ENCODE measurements at regions not wholly inside any gene's neighbourhood (a gene's known extent, or its start where the extent isn't known, plus 50 kb on each side); places are given as distances from the start of the nearest gene placed in this dataset.

DNA sequence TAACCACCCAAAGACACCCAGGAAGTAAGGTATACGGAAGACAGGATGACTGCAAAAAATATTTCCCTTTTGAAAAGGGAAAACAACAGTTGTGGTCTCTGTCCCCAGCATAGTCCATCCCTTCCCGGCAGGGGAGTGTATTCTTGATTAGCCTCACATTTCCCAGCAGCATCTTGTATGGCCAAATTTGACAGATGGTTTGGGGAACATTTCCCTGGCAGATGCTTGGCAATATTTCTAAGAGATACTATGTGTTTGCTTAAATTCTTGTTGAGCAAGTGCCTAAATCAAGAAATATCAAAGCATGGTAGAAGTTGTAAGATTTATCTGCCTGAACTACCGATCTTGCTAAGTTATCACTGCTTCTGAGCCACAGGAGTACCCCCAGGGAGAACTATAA lies 56.9 kb upstream of the TPK1 start:
- intact Hi-C loops (cut with micrococcal nuclease) = no loop called here
- POLR2A ChIA-PET = no interaction called here
- H2AFZ ChIP-seq (ENCODE audit: insufficient read depth, low read depth, low read length, poor library complexity, severe bottlenecking) = no peak overlapping the region
- no peak overlapping the region for H3K27ac Mint-ChIP-seq
- no peaks in the 10 kb centered on the region for H3K4me1 ChIP-seq (ENCODE audit: control insufficient read depth in 2 of 2, insufficient read depth in 2 of 2, low read length in 2 of 2)
- H3K4me1 Mint-ChIP-seq = no peaks in the 10 kb centered on the region
- H3K36me3 ChIP-seq (replicated peaks in 1 of 2; ENCODE audit: control extremely low read depth in 1 of 2, control insufficient read depth in 1 of 2, extremely low read depth in 1 of 2, insufficient read depth in 2 of 2, low read length in 1 of 2) = no peaks in the 10 kb centered on the region
- H3K27me3 Mint-ChIP-seq = peaks cover 14% of the 10 kb centered on the region
- DNase-seq (no peak), ATAC-seq (ENCODE audit: low read depth) (no peak)
- H3K9me3 ChIP-seq (ENCODE audit: control extremely low read depth in 1 of 3, control insufficient read depth in 2 of 3, insufficient read depth in 1 of 3, low read length in 2 of 3) = no peaks in the 10 kb centered on the region
- CTCF ChIA-PET = no interaction called here
- no peaks in the 10 kb centered on the region for H3K79me2 ChIP-seq (ENCODE audit: control insufficient read depth, insufficient read depth, low read length)
- no peak overlapping the region for H3K4me2 ChIP-seq (replicated peaks; ENCODE audit: low read depth, low read length, poor library complexity, severe bottlenecking)
- H4K20me1 ChIP-seq (ENCODE audit: control insufficient read depth, insufficient read depth, low read length, poor library complexity, severe bottlenecking) = no peaks in the 10 kb centered on the region
- H3K9me3 Mint-ChIP-seq (ENCODE audit: insufficient read depth) = no peaks in the 10 kb centered on the region
- TF ChIP-seq EZH2 (IDR thresholded peaks at IDR 0.05; ENCODE audit: borderline replicate concordance, insufficient read depth, low read depth, low read length, poor library complexity, severe bottlenecking) = no peak
- TF ChIP-seq CTCF (IDR thresholded peaks at IDR 0.05) = no peak
- H3K9ac ChIP-seq (ENCODE audit: low read length) = no peak overlapping the region
- no peak overlapping the region for H3K27ac ChIP-seq (ENCODE audit: low read length in 2 of 2)
- H3K4me3 ChIP-seq (ENCODE audit: control extremely low read depth in 1 of 5, extremely low read depth in 1 of 5, insufficient read depth in 1 of 5, low read depth in 2 of 5, low read length in 4 of 5) = no peak overlapping the region
- no CpG with 5 or more reads among the region's 3 CpGs for WGBS (ENCODE audit: insufficient coverage)
- H3K4me3 Mint-ChIP-seq = no peak overlapping the region
- H3K27me3 ChIP-seq (replicated peaks in 1 of 4; ENCODE audit: control extremely low read depth in 1 of 4, control insufficient read depth in 3 of 4, insufficient read depth in 4 of 4, low read length in 3 of 4) = peaks cover 0 to 4% (median 0%) of the 10 kb centered on the region in 4 experiments
